Heart left ventricle (tissue), 16 donors: ENCODE measurements at regions not wholly inside any gene's neighbourhood (a gene's known extent, or its start where the extent isn't known, plus 50 kb on each side); places are given as distances from the start of the nearest gene placed in this dataset.
A peak's percentile ranks its signal among the peaks of the same experiment; 100 is the strongest.

ENCODE experiments used
- ATAC-seq, 4 donors: fragments of 200-7000 bp; cut with Tn5 transposase; one replicate each; pipeline ENCODE4 v1.9.1; 2020 to 2022; ENCODE audit warnings: moderate library complexity in 4 of 4, mild to moderate bottlenecking in 3 of 4, moderate number of reproducible peaks in 1 of 4
- DNase-seq, 5 donors: peaks; one replicate each; pipeline ENCODE4 v3.0.0-alpha.2; 2020
- H3K27ac ChIP-seq, 12 donors: fragments of 200-600 bp; sonication (generic) in 4 of 12; one replicate each; pipeline versions ENCODE4 v1.5.0 to v1.8.0; 2016 to 2022; ENCODE audit warnings: mild to moderate bottlenecking in 2 of 12
- H3K27me3 ChIP-seq, 9 donors: fragments of 200-600 bp; sonication (generic) in 2 of 9; one replicate each; pipeline versions ENCODE4 v1.5.1 to v1.8.0; 2016 to 2022; ENCODE audit warnings: mild to moderate bottlenecking in 3 of 9
- H3K36me3 ChIP-seq, 9 donors: fragments of 200-600 bp; sonication (generic) in 2 of 9; one replicate each; pipeline versions ENCODE4 v1.5.0 to v1.8.0; 2018 to 2022; ENCODE audit warnings: mild to moderate bottlenecking in 2 of 9
- H3K4me1 ChIP-seq, 12 donors: fragments of 200-600 bp; sonication (generic) in 4 of 12; one replicate each; pipeline versions ENCODE4 v1.5.0 to v1.8.0; 2016 to 2022; ENCODE audit warnings: mild to moderate bottlenecking in 3 of 12
- H3K4me3 ChIP-seq, 12 donors: fragments of 200-600 bp; sonication (generic) in 4 of 12; one replicate each; pipeline versions ENCODE4 v1.5.0 to v1.8.0; 2017 to 2022; ENCODE audit warnings: mild to moderate bottlenecking in 9 of 12, moderate library complexity in 4 of 12
- H3K9me3 ChIP-seq, 12 donors: fragments of 200-600 bp; sonication (generic) in 4 of 12; one replicate each; pipeline versions ENCODE4 v1.5.0 to v1.8.0; 2016 to 2022; ENCODE audit warnings: mild to moderate bottlenecking in 1 of 12
- CTCF ChIP-seq, 12 donors: fragments of 200-600 bp; sonication (generic) in 4 of 12; IDR thresholded peaks; one replicate each; pipeline versions ENCODE4 v1.5.0 to v1.8.0; 2018 to 2022; ENCODE audit warnings: antibody characterized with exemption in 12 of 12, mild to moderate bottlenecking in 5 of 12
- POLR2A ChIP-seq, 2 donors: fragments of 450-650 bp; IDR thresholded peaks; one replicate each; pipeline ENCODE4 v1.6.1; 2017; ENCODE audit warnings: antibody characterized with exemption in 2 of 2, mild to moderate bottlenecking in 2 of 2, moderate library complexity in 2 of 2
- WGBS, 4 donors: extraction: QIAGEN DNeasy Blood & Tissue Kit in 2 of 4; methylation state at CpG; one replicate each; pipeline versions ENCODE4 v1.1.5 to v1.1.7; 2013 to 2018; 5-methylcytosine and 5-hydroxymethylcytosine counted together
- intact Hi-C, 10 donors: fragments of 100-400 bp; cut with DNase I; formaldehyde crosslinking; loops; one replicate each; pipeline versions ENCODE4 v1.11.1 to v1.14.2; 2022
- donor health status: ischemic (EF 13 %, LVEDD 7.1; RV severe dilation, severe dysfunction).
- donor health status: healthy with polysubstance abuse.
- donor health status: DM: no; HTN: yes; CAD: no.
- donor health status: DM: no; HTN: no; CAD: no.
- donor health status: ischemic (EF 25% LVEDD 6.9; RV normal size, moderate dysfunction).
- donor health status: ischemic (EF 25% LVEDD 5.7; RV mildly dilated, moderate dysfunction).
- donor health status: healthy.
- donor health status: DM: yes; HTN: yes; CAD: no.
- donor health status: ischemic (EF 35%, LVEDD 5.7; RV mildly dilated, moderate dysfunction).
- donor health status: nonischemic (EF 11% LVEDD 7.7; RV severe dilation, severe dysfunction).
- donor health status: DM: yes; HTN: yes; CAD: no.
- donor health status: PGD.
- donor health status: ischemic (EF 29% LVEDD 5.4; RV normal size, mild dysfunction).
- donor health status: nonischemic (EF 23%, LVEDD 6.1; RV moderate dilation, normal function).

- no peak for TF ChIP-seq POLR2A (IDR thresholded peaks at IDR 0.05)
- TF ChIP-seq CTCF (IDR thresholded peaks at IDR 0.05): no peak
- peaks cover 0 to 2% (median 0%) of the 10 kb centered on the region in 9 donors for H3K27me3 ChIP-seq
- no peaks in the 10 kb centered on the region for H3K9me3 ChIP-seq
- no peaks in the 10 kb centered on the region for H3K36me3 ChIP-seq
- no peak for ATAC-seq
- 67 to 77% (median 74%) methylated on average over 2 of the region's 2 CpGs for WGBS, 4 donors
- H3K4me3 ChIP-seq: no peak overlapping the region
- DNase-seq: no peak
- H3K4me1 ChIP-seq: peaks cover 0 to 6% (median 0%) of the 10 kb centered on the region in 12 donors
- no peak overlapping the region for H3K27ac ChIP-seq
- intact Hi-C loops: loop anchor here in 2 of 10 donors (5.0 to 10.0 kb wide), 5 partner anchors 172 to 849 kb away; no protein-coding TSS in a partner anchor
Observed at GRCh38 chr12:98156697-98157096, 358.7 kb upstream of the TMPO start.

GRCh38 chr12:98162906-98163678 is 352.3 kb upstream of the TMPO start:
- H3K27ac ChIP-seq: peak overlapping the region in 8 of 12 donors; percentile 36 to 75 (median 50)

DNA sequence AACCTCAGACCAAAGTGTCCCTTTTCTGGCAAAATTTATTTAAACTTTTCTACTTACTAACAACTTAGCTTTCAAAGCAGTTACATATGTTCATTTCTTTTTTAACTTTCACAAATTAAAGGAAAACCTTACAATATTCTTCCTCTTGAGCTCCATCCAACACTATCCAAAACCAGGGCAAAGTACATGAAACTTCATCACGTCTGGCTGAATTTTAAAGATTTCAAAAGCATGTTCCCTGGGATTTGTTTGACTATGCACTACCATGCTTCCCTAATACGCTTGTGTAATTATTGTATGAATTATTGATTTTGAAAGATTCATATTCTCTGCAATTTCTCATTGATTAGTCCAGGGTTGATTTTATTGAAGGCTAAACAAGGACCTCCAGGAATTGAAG is 343.1 kb upstream of the TMPO start:
- DNase-seq (no peak), ATAC-seq (no peak)
- intact Hi-C loops: no loop called here
- WGBS, 4 donors: 78 to 82% (median 80%) methylated on average over 2 of the region's 2 CpGs
- TF ChIP-seq CTCF (IDR thresholded peaks at IDR 0.05) (no peak), POLR2A (IDR thresholded peaks at IDR 0.05) (no peak)
- Histone ChIP-seq H3K36me3 (no peaks in the 10 kb centered on the region), H3K9me3 (no peaks in the 10 kb centered on the region), H3K27me3 (no peaks in the 10 kb centered on the region), H3K27ac (no peak overlapping the region), H3K4me3 (no peak overlapping the region), H3K4me1 (peaks cover 0 to 6% (median 0%) of the 10 kb centered on the region in 12 donors)

More at GRCh38 chr12:98162906-98163678, 352.3 kb upstream of the TMPO start:
- TF ChIP-seq POLR2A (IDR thresholded peaks at IDR 0.05) (no peak), CTCF (IDR thresholded peaks at IDR 0.05) (no peak)
- H3K9me3 ChIP-seq: no peaks in the 10 kb centered on the region
- no peak overlapping the region for H3K4me3 ChIP-seq
- 43 to 64% (median 52%) methylated on average over 5 of the region's 5 CpGs for WGBS, 4 donors
- no peaks in the 10 kb centered on the region for H3K36me3 ChIP-seq
- DNase-seq: peak in 1 of 5 donors; percentile 6
- peaks cover 0 to 7% (median 0%) of the 10 kb centered on the region in 12 donors for H3K4me1 ChIP-seq
- ATAC-seq: peak; percentile 58 to 87 (median 67)
- intact Hi-C loops: no loop called here
- H3K27me3 ChIP-seq: no peaks in the 10 kb centered on the region

DNA sequence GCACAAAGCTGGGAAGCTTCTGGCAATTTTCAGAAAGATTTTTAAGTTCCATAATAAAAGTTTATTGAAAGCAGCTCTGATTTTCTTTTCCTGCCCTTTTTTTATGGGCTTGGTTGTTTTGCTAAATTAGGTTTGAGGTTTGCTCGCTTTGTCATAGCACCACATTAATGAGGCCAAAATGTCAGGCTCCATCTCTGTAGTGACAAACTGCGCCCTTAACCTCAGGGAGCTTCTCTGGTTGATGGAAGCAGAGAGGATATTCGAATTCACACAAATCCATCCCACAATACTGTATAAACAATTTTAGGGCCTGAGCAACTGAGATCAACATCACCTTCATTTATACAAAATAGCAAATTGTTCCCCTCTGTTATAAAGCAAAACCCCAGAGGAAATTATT is 342.6 kb upstream of the TMPO start:
- no peaks in the 10 kb centered on the region for H3K27me3 ChIP-seq
- intact Hi-C loops: no loop called here
- 84 to 90% (median 86%) methylated on average over 3 of the region's 3 CpGs for WGBS, 4 donors
- no peaks in the 10 kb centered on the region for H3K36me3 ChIP-seq
- ATAC-seq: no peak
- H3K4me1 ChIP-seq: peaks cover 0 to 9% (median 0%) of the 10 kb centered on the region in 12 donors
- H3K4me3 ChIP-seq: no peak overlapping the region
- H3K27ac ChIP-seq: no peak overlapping the region
- no peaks in the 10 kb centered on the region for H3K9me3 ChIP-seq
- TF ChIP-seq POLR2A (IDR thresholded peaks at IDR 0.05): no peak
- no peak for TF ChIP-seq CTCF (IDR thresholded peaks at IDR 0.05)
- no peak for DNase-seq
